ENCODE measurements at regions not wholly inside any gene's neighbourhood (a gene's known extent, or its start where the extent isn't known, plus 50 kb on each side); places are given as distances from the start of the nearest gene placed in this dataset.
"Not testable (repeated sequence)": the region's sequence is repeated elsewhere in the genome, so short reads cannot be mapped to it uniquely, and the experiment has no call there.

GRCh38 chr17:30657148-30657547 lies 167.3 kb downstream of the CRLF3 start:
- not testable (repeated sequence) for TF ChIP-seq FOXM1 (IDR thresholded peaks at IDR 0.05; ENCODE audit: borderline replicate concordance); SP1 (IDR thresholded peaks at IDR 0.05); PKNOX1 (IDR thresholded peaks at IDR 0.05); FOXA1 (IDR thresholded peaks at IDR 0.05); SUZ12 (IDR thresholded peaks at IDR 0.05); BHLHE40 (IDR thresholded peaks at IDR 0.05; ENCODE audit: borderline replicate concordance); TARDBP (IDR thresholded peaks at IDR 0.05); NFRKB (IDR thresholded peaks at IDR 0.05); L3MBTL2 (conservative IDR thresholded peaks at IDR 0.05); ZNF384 (IDR thresholded peaks at IDR 0.05); ELF4 (IDR thresholded peaks at IDR 0.05); CTBP1 (IDR thresholded peaks at IDR 0.05; ENCODE audit: borderline replicate concordance); HDGF (IDR thresholded peaks at IDR 0.05; ENCODE audit: borderline replicate concordance)
